ENCODE measurements at regions not wholly inside any gene's neighbourhood (a gene's known extent, or its start where the extent isn't known, plus 50 kb on each side); places are given as distances from the start of the nearest gene placed in this dataset.

- TF ChIP-seq POLR2AphosphoS5 (IDR thresholded peaks at IDR 0.05; ENCODE audit: low read depth, low read length) (no peak), POLR2A (IDR thresholded peaks at IDR 0.05; ENCODE audit: low read depth, low read length) (no peak), TAF1 (IDR thresholded peaks at IDR 0.05; ENCODE audit: low read depth, low read length) (no peak), SPI1 (IDR thresholded peaks at IDR 0.05; ENCODE audit: low read depth, low read length) (no peak), PAX5 (IDR thresholded peaks at IDR 0.05; ENCODE audit: insufficient read depth, low read length, severe bottlenecking) (no peak)
Observed at GRCh38 chr9:75648034-75648433, 242.4 kb upstream of the PCSK5 start.

All from GM12891 (cell line).